ENCODE measurements at regions not wholly inside any gene's neighbourhood (a gene's known extent, or its start where the extent isn't known, plus 50 kb on each side); places are given as distances from the start of the nearest gene placed in this dataset.
"Not testable (repeated sequence)": the region's sequence is repeated elsewhere in the genome, so short reads cannot be mapped to it uniquely, and the experiment has no call there.

DNA sequence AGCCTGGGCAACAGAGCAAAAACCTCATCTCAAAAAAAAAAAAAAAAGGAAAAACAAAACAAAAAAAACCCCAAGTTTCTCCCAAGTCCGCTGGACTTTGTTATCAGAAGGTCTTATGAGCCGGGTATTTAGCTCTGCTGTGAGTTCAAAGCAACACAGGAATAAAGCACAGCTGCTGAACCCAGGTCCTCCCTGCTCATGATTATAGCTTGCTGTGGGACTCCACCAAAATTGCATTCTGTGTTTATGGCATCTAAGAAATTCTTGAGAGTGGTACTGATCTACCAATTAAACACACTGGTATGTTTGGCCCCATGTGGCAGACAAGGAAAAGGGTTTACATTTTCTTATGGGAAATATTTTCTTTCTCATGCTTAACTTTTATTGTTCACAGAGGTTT, 93.6 kb upstream of the NEDD9 start:
- DNase-seq (ENCODE audit: low read depth) = no peak

DNA sequence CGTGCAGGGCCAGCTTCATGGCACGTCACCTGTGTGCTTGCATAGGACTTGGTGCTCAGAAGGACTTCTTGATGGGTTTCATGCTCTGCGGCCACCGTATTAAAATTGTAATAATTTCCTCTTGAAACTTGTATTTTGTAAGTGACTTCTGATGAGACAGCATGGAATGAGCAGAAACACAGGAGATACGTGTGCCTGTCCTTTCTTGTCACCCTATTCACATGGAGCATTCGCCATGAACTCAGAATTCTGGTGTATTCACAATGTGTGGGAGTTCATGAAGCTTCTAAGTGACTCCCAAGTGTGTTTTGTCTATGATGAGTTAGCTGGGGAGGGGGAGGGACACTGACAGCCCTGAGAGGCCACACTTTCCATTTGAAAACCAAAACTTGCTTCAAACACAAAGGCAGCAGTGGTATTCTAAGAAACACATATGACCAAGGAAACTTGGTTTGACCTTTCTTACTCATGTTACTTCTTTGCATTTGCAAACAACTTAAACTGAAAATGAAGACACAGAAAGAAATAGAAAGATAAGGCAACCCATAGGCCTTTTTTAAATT, 92.1 kb upstream of the NEDD9 start:
- no peak for DNase-seq (ENCODE audit: low read depth)

DNA sequence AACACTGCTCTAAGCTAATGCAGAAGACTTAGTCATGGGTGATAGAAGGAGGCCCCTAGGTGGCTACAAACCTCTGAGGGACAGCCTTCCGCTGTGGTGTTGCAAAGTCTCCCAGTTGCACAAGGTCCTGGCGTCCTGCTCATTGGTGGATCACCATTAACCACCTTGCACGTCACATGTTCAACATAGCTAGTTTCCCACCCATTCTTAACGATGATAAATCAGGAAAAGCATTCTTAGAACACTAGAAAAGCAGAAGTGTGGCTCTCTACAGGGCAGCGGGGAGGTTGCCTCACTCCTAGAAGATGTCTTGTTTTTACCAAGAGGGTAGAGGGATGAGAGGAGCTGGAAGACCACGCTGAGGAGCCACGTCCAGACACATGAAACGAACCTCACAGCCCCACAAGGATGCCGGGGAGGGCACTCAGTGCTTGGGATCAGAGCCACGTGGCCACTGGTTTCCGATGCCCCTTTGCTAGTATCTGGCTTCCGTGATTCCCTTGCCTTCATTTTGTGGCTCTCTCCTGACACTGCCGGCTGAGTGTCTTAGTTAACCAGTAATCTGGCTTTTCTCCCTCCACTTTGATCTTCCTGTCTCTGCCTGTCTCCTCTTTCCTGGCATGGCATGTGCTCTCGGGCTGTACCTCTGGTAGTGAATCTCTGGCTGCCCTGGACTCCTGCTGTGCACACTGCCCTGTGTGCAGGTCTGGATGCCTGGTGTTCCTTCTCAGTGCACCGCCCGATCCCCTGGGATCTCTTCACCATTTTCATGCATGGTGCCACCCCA, 91.4 kb upstream of the NEDD9 start:
- DNase-seq (ENCODE audit: low read depth) = no peak

DNA sequence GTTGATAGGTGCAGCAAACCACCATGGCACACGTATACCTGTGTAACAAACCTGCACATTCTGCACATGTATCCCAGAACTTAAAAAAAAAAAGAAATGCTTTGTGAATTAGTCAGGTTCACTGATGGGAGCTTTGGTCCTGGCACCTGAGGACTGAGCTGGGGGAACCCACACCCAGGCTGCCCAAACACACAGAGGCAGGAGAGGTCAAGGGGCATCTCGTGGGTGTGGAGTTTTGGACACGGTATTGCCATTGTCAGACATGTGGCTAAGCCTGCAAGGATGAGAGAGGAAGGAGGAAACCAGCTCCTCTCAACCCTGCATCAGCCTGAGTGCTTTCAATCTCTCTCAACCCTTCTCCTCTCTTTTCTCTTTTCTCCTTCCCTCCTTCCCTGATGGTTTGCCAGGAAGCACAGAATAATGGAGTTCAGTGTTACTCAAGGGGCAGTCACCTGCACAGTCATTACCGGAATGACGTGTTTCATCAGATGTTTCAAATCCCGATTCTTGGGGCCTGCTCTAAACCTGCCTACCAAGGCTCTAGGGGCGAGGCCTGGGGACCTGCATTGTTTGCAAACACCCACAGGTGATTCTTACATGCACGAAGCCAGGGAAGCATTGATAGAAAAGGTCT, 89.9 kb upstream of the NEDD9 start:
- no peak for DNase-seq (ENCODE audit: low read depth)

DNA sequence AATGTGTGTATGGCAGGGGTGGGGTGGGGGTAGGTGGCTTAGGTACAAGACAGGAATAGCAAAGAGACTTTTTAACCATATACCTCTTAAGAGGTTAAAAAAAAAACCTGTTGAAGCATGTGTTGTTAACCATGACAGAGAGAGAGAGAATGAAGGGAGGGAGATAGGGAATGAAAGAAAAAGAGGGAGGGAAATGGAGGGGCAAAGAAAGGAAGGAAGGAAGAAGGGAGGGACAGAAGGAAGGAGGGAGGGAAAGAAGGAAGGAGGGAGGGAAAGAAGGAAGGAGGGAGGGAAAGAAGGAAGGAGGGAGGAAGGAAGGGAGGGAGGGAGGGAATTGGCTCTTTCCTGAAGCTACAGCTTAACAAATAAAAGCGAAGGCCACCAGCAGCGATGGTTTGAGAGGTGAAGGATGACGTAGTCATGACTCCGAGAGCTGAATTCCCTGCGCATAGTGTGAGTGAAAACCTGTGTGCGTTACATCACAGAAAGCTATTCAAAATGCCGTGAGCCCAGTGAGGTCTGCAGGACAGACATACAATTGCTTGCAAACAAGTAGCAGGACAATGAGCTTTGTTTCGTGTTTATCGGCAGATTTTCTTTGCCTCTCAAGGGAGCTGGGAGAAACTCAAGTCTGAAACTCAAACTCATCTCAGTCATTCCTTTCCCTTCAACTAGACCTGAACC, 88.6 kb upstream of the NEDD9 start:
- DNase-seq (ENCODE audit: low read depth) = no peak

DNA sequence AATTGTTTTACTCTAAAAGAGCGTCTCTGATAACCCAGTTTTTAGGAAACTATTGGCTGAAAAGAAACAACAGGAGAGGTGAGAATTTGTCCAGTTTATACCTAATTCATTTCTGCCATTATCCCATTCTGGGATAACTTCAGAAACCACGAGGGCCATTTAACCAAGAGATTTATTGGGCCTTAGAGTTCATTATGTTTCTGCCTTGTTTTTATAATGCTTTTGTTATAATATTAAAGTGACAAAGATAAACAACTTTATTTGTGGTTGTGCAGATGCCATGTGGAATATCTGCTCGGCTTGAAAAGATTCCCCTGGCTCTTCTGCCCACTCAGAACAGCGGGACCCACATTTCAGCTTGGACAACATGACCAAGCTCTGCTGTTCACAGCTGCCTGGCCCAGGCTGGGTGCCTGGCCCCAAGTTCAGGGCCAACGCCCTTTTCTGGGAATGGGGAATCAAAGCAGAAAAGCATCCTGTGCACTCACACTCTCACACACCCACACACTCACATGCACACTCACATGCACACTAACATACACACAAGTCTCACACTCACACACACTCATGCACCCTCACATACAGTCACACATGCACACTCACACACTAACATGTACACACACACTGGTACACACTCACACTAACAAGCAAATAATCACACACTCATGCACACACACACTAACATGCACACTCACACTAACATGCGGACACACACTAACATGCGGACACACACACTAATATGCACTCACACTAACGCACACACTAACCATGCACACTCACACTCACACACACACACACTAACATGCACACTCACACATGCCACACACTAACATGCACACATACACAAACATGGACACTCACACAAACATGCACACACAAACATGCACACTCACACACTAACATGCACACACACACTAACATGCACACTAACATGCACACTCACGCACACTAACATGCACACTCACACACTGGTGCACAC, 86.7 kb upstream of the NEDD9 start:
- DNase-seq (ENCODE audit: low read depth) = no peak

DNA sequence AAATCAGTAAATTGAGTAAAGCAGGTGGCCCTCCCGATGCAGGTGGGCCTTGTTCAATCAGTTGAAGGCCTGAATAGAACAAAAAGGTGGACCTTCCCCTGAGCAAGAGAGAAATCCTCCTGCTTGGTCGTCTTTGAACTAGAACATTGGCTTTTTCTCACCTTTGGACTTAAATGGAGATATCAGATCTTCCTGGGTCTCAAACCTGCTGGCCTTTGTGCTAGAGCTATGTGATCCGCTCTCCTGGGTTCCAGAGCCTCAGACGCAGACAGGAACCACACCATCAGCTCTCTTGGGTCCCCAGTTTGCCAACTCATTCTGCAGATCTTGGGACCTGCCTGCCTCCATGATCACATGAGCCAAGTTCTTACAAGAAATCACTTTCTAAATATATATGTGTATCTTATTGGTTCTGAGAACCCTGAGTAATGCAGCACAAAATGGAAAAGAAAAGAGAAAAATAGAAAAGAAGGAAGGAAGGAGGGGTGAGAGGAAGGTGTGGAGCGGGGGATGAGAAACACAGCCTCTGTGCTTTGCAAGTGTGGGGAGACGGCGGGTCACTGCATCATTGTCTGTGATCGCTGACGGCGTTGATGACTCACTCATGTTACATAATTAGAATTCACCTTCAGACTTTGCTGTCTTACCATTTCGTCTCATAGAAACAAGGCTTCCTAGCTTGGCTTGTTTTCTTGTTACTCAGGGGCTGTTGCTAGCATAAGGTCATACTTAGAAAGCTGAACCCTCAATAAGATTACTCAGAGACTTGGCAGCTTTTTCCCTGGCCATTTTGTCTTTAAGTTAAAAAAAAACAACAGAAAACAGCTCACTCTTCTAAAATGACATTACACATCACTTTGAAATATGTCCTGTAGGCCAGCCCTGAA, 85.7 kb upstream of the NEDD9 start:
- DNase-seq (ENCODE audit: low read depth) = no peak

DNA sequence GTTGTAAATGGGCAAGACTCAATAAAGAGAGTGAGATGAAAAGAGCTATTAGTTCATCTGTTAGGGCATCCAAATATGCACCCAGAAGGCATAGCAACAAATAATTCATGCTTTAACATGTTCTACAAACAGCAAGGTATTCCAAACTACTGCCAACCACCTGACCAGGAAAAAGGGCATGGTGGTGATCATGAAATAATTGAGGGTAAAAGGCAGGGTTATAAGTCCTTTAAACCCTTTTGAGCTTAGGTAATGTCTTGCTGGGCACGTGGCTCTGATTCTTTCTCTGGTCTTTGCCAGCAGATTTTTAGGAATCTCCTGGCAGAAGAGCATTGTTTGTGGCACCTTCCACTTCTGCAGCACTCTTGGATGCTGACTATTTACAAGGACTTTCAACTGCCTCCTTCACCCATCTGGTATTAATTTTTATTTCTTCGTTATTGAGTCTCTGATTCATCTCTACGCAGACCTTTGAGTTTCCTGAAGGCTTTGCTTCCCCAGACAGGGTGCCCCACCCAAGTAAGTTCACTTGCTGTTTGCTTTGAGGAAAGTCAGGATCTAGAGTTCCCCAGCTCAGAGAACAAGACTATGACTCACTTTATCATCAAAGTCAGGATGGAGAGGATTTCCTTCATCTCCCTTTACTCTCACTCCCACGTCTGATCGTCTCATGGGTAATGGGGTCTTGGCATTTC, 83.4 kb upstream of the NEDD9 start:
- DNase-seq (ENCODE audit: low read depth) = no peak

DNA sequence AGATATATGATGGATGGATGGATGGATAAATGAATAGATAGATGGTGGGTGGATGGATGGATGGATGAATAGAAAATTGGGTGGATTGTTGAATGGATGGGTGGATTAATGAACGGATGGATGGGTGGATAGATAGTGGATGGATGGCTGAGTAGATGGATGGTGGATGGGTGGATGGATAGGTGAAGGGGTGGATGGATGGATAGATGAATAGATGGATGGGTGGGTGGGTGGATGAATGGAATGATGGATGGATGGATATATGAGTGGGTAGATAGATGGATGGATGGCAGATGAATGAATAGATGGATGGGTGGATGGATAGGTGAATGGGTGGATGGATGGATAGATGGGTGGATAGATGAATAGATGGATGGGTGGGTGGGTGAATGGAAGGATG, 80.7 kb upstream of the NEDD9 start:
- DNase-seq (ENCODE audit: low read depth) = no peak

DNA sequence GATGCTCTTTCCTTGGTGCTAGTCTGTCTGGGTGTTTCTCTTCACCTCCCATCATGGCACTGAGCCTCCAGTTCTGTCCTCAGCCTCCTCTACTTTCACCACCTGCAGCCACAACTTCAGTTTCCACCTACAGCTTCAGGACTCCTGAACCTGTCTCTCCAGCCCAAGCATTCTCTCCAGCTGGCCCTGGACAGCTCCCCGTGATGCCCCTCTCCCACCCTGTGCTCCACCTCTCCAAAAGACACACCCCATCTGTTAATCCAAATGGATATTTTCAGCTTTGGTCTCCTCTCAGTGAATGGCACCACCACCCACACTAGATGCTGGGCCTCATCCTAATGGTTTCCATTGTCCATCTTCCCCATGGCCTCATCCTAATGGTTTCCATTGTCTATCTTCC, 79.5 kb upstream of the NEDD9 start:
- DNase-seq (ENCODE audit: low read depth) = no peak

DNA sequence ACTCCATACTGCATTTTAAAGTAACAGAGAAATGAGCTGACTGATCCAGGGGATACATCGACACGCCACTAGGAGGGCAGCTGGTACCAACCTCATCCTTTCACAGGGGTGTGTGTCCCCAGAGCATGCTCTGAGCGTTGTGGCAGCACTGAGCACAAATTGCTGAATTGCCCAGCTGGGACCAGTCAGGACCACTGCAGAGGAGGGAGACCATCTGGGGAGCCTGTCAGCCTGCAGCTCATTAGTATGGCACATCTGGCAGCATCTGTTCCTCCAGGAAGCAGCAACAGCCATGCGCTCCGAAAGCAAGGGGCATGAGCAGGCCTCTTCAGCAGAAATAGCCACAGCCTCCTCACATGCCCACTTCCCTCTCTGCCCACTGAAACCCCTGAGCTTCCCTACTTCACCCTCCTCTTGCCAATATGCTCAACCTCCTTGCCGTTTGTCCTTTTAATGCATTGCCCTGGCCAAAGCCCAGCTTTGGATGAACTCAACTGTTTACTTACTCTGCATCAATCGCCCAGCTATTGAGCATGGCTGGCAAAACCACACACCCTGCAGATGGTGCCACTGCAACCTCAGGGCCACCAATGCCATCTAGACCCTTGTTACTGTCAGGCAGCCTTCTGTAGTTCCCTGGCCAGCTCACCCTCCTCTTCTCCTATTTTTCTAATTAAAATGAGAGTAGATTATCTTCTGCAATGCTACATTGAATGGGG, 77.6 kb upstream of the NEDD9 start:
- DNase-seq (ENCODE audit: low read depth) = no peak

DNA sequence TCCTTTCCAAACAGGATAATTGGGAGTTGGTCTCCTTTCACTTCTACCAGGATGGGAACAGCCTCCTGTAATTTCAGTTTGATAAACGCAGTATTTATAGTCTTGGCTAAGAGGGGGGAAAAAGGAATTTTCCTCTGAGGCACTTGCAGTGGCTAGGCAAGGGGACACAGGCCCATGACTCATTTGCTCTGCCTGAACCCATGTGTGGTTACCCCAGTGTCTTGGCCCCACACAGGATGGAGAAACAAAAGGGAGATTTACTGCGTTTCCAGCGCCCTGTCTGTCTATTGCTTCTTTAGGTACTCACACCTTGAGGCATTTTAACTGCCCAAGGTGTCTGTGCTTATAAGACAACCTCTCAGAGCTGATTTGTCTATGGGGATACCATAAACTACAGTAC, 74.8 kb upstream of the NEDD9 start:
- DNase-seq (ENCODE audit: low read depth) = no peak

DNA sequence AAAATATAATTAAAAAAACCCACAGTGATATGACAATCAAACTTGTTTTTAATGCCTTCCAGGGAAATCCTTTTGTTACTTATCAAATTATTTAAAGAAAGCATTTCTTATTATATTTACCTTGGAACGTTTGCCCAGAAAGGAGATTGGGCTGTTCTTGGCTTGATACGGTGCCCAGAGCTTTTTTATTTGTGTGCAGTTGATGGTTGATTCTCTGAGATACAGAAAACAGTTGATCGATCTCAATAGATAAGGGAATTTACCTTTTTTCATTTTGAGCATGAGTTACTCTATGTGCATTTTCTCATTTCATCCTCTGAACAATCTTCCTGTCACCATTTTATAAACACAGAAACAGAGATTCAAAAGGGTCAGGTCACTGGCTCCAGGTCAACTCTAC, 72.5 kb upstream of the NEDD9 start:
- no peak for DNase-seq (ENCODE audit: low read depth)

DNA sequence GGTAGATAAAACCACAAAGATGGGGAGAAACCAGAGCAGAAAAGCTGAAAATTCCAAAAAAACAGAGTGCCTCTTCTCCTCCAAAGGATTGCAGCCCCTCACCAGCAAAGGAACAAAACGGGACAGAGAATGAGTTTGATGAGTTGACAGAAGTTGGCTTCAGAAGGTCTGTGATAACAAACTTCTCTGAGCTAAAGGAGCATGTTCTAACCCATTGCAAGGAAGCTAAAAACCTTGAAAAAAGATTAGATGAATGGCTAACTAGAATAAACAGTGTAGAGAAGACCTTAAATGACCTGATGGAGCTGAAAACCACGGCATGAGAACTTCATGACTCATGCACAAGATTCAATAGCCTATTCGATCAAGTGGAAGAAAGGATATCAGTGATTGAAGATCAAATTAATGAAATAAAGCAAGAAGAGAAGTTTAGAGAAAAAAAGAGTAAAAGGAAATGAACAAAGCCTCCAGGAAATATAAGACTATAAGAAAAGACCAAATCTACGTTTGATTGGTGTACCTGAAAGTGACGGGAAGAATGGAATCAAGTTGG, 67.5 kb upstream of the NEDD9 start:
- not testable (repeated sequence) for DNase-seq (ENCODE audit: low read depth)

DNA sequence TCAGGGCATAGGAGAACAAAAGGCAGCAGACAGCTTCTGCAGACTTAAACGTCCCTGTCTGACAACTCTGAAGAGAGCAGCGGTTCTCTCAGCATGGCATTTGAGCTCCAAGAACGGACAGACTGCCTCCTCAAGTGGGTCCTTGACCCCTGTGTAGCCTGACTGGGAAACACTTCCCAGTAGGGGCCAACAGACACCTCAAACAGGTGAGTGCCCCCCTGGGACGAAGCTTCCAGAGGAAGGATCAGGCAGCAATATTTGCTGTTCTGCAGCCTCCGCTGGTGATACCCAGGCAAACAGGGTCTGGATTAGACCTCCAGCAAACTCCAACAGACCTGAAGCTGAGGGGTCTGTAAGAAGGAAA, 66.9 kb upstream of the NEDD9 start:
- not testable (repeated sequence) for DNase-seq (ENCODE audit: low read depth)

DNA sequence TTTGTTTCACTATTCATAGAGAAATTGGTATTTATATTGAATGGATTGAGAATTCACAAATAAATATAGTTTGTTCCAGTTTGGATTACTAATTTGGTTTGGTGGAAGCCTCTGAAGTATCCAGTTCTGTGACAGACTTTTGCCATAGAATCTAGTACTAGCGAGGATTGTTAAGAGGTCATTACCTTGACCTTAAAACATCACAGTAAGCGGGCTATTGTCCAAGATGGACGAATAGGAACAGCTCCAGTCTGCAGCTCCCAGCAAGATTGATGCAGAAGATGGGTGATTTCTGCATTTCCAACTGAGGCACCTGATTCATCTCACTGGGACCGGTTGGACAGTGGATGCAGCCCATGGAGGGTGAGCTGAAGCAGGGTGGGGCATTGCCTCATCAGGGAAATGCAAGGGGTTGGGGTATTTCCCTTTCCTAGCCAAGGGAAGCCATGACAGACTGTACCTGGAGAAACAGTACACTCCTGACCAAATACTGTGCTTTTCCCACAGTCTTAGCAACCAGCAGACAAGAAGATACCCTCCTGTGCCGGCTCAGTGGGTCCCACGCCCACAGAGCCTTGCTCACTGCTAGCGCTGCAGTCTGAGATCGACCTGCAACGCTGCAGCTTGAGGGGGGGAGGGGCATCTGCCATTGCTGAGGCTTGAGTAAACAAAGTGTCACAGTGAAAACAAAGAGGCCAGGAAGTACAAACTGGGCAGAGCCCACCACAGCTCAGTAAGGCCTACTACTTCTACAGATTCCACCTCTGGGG, 66.4 kb upstream of the NEDD9 start:
- no peak for DNase-seq (ENCODE audit: low read depth)

DNA sequence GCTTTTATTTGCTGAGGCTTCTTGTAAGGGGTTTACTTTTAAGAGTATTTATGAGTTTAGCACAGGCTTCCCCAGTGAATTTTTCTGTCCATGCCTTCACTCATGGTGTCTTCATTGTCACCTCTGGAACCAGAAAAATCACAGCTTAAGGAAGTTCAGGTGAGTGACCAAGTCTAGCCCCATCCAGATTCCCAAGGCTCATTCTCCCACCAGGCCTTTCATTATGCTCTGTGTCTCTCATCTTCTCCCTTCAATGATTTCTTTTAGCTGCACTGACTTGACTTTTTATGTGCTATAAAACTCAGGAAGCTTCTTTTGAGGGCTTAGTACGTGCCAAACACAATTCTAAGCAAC, 64.9 kb upstream of the NEDD9 start:
- no peak for DNase-seq (ENCODE audit: low read depth)
